ENCODE measurements at regions not wholly inside any gene's neighbourhood (a gene's known extent, or its start where the extent isn't known, plus 50 kb on each side); places are given as distances from the start of the nearest gene placed in this dataset.
"Not testable (repeated sequence)": the region's sequence is repeated elsewhere in the genome, so short reads cannot be mapped to it uniquely, and the experiment has no call there.

- H3K36me3 Mint-ChIP-seq; DNase-seq; H3K9me3 Mint-ChIP-seq; ATAC-seq (replicated peaks); H3K27ac Mint-ChIP-seq; H3K4me3 Mint-ChIP-seq; H3K4me1 Mint-ChIP-seq: not testable (repeated sequence)
- peaks cover 3 to 11% of the 10 kb centered on the region in 2 donors for H3K27me3 Mint-ChIP-seq
Observed at GRCh38 chr20:30586178-30586577, 671.3 kb upstream of the DEFB115 start.

- DNase-seq (no peak), ATAC-seq (replicated peaks) (no peak)
- Mint-ChIP-seq H3K9me3 (peaks cover 0 to 2% of the 10 kb centered on the region in 2 donors), H3K27me3 (no peaks in the 10 kb centered on the region), H3K4me1 (no peaks in the 10 kb centered on the region), H3K27ac (no peak overlapping the region), H3K4me3 (no peak overlapping the region), H3K36me3 (no peaks in the 10 kb centered on the region)
Observed at GRCh38 chr20:30593572-30593971, 663.9 kb upstream of the DEFB115 start.

- no peaks in the 10 kb centered on the region for H3K4me1 Mint-ChIP-seq
- DNase-seq: no peak
Observed at GRCh38 chr20:30594112-30594511, 663.4 kb upstream of the DEFB115 start.

GRCh38 chr20:30595698-30596097 is 661.8 kb upstream of the DEFB115 start:
- H3K36me3 Mint-ChIP-seq: no peaks in the 10 kb centered on the region
- H3K4me1 Mint-ChIP-seq: no peaks in the 10 kb centered on the region
- DNase-seq (no peak), ATAC-seq (replicated peaks) (no peak)
- no peak overlapping the region for H3K4me3 Mint-ChIP-seq
- no peaks in the 10 kb centered on the region for H3K27me3 Mint-ChIP-seq
- no peak overlapping the region for H3K27ac Mint-ChIP-seq
- peaks cover 0 to 2% of the 10 kb centered on the region in 2 donors for H3K9me3 Mint-ChIP-seq

More at GRCh38 chr20:30594112-30594511, 663.4 kb upstream of the DEFB115 start:
- Mint-ChIP-seq H3K27me3 (no peaks in the 10 kb centered on the region), H3K4me3 (no peak overlapping the region), H3K27ac (no peak overlapping the region), H3K9me3 (peaks cover 0 to 2% of the 10 kb centered on the region in 2 donors), H3K36me3 (no peaks in the 10 kb centered on the region)
- ATAC-seq (replicated peaks): no peak

- not testable (repeated sequence) for H3K27me3 Mint-ChIP-seq, H3K4me3 Mint-ChIP-seq, H3K27ac Mint-ChIP-seq
Observed at GRCh38 chr20:30597429-30597828, 660.0 kb upstream of the DEFB115 start.

GRCh38 chr20:30598460-30599230 is 658.8 kb upstream of the DEFB115 start:
- Mint-ChIP-seq H3K27ac (no peak overlapping the region), H3K36me3 (no peaks in the 10 kb centered on the region), H3K4me1 (no peaks in the 10 kb centered on the region), H3K9me3 (peaks cover 5% of the 10 kb centered on the region in 2 donors), H3K4me3 (no peak overlapping the region), H3K27me3 (no peaks in the 10 kb centered on the region)
- ATAC-seq (replicated peaks) (no peak), DNase-seq (no peak)

More at GRCh38 chr20:30597429-30597828, 660.0 kb upstream of the DEFB115 start:
- not testable (repeated sequence) for DNase-seq; H3K9me3 Mint-ChIP-seq; H3K4me1 Mint-ChIP-seq; ATAC-seq (replicated peaks); H3K36me3 Mint-ChIP-seq

- Mint-ChIP-seq H3K9me3 (peaks cover 5% of the 10 kb centered on the region in 2 donors), H3K27ac (no peak overlapping the region), H3K36me3 (no peaks in the 10 kb centered on the region), H3K4me3 (no peak overlapping the region), H3K27me3 (no peaks in the 10 kb centered on the region), H3K4me1 (no peaks in the 10 kb centered on the region)
- no peak for DNase-seq
- no peak for ATAC-seq (replicated peaks)
Observed at GRCh38 chr20:30599990-30600389, 657.5 kb upstream of the DEFB115 start.

- no peaks in the 10 kb centered on the region for H3K36me3 Mint-ChIP-seq
- ATAC-seq (replicated peaks): no peak
- H3K4me1 Mint-ChIP-seq: no peaks in the 10 kb centered on the region
- H3K4me3 Mint-ChIP-seq: no peak overlapping the region
- no peak for DNase-seq
- peaks cover 8 to 12% of the 10 kb centered on the region in 2 donors for H3K9me3 Mint-ChIP-seq
- H3K27ac Mint-ChIP-seq: no peak overlapping the region
- no peaks in the 10 kb centered on the region for H3K27me3 Mint-ChIP-seq
Observed at GRCh38 chr20:30601974-30602373, 655.5 kb upstream of the DEFB115 start.

- no peak for ATAC-seq (replicated peaks)
- Mint-ChIP-seq H3K27me3 (no peaks in the 10 kb centered on the region), H3K9me3 (peaks cover 9 to 12% of the 10 kb centered on the region in 2 donors)
Observed at GRCh38 chr20:30602424-30602823, 655.0 kb upstream of the DEFB115 start.

GRCh38 chr20:30606990-30607389 is 650.5 kb upstream of the DEFB115 start:
- H3K27ac Mint-ChIP-seq: no peak overlapping the region
- no peaks in the 10 kb centered on the region for H3K4me1 Mint-ChIP-seq
- no peak for ATAC-seq (replicated peaks)
- H3K4me3 Mint-ChIP-seq: no peak overlapping the region
- H3K36me3 Mint-ChIP-seq: no peaks in the 10 kb centered on the region
- no peak for DNase-seq
- peaks cover 17% of the 10 kb centered on the region in 2 donors for H3K9me3 Mint-ChIP-seq
- H3K27me3 Mint-ChIP-seq: no peaks in the 10 kb centered on the region

More at GRCh38 chr20:30602424-30602823, 655.0 kb upstream of the DEFB115 start:
- no peak overlapping the region for H3K27ac Mint-ChIP-seq
- no peaks in the 10 kb centered on the region for H3K4me1 Mint-ChIP-seq
- no peak overlapping the region for H3K4me3 Mint-ChIP-seq
- H3K36me3 Mint-ChIP-seq: no peaks in the 10 kb centered on the region
- no peak for DNase-seq

- H3K36me3 Mint-ChIP-seq: no peaks in the 10 kb centered on the region
- no peaks in the 10 kb centered on the region for H3K27me3 Mint-ChIP-seq
- H3K4me3 Mint-ChIP-seq: peak overlapping the region in 1 of 2 donors; percentile 15
- H3K27ac Mint-ChIP-seq: peak overlapping the region; percentile 57
- no peak for DNase-seq
- no peaks in the 10 kb centered on the region for H3K4me1 Mint-ChIP-seq
- peaks cover 14 to 18% of the 10 kb centered on the region in 2 donors for H3K9me3 Mint-ChIP-seq
- ATAC-seq (replicated peaks): no peak
Observed at GRCh38 chr20:30610029-30610693, 647.3 kb upstream of the DEFB115 start.

GRCh38 chr20:30610751-30611150 is 646.7 kb upstream of the DEFB115 start:
- H3K4me1 Mint-ChIP-seq: no peaks in the 10 kb centered on the region
- no peak overlapping the region for H3K27ac Mint-ChIP-seq
- H3K9me3 Mint-ChIP-seq: peaks cover 14 to 18% of the 10 kb centered on the region in 2 donors
- no peaks in the 10 kb centered on the region for H3K27me3 Mint-ChIP-seq
- no peak overlapping the region for H3K4me3 Mint-ChIP-seq
- ATAC-seq (replicated peaks) (no peak), DNase-seq (no peak)
- no peaks in the 10 kb centered on the region for H3K36me3 Mint-ChIP-seq

- Mint-ChIP-seq H3K4me3 (no peak overlapping the region), H3K4me1 (no peaks in the 10 kb centered on the region), H3K36me3 (no peaks in the 10 kb centered on the region), H3K27me3 (no peaks in the 10 kb centered on the region), H3K9me3 (peaks cover 9 to 17% of the 10 kb centered on the region in 2 donors), H3K27ac (no peak overlapping the region)
- no peak for DNase-seq
- ATAC-seq (replicated peaks): no peak
Observed at GRCh38 chr20:30611239-30611984, 646.1 kb upstream of the DEFB115 start.

- no peaks in the 10 kb centered on the region for H3K36me3 Mint-ChIP-seq
Observed at GRCh38 chr20:30612344-30612743, 645.1 kb upstream of the DEFB115 start.

More at GRCh38 chr20:30612344-30612743, 645.1 kb upstream of the DEFB115 start:
- H3K27ac Mint-ChIP-seq: no peak overlapping the region
- no peaks in the 10 kb centered on the region for H3K4me1 Mint-ChIP-seq
- H3K4me3 Mint-ChIP-seq: no peak overlapping the region
- ATAC-seq (replicated peaks) (no peak), DNase-seq (no peak)
- H3K9me3 Mint-ChIP-seq: peaks cover 7 to 19% of the 10 kb centered on the region in 2 donors
- H3K27me3 Mint-ChIP-seq: no peaks in the 10 kb centered on the region

Data from stimulated activated naive B cell treated with anti-CD40 and anti-IgM and Interleukin-4, amounts not matched to agents 10 μg/mL and 1 μg/mL and 100 μg/mL, for 72 hours (primary cell).